H1 (cell line): ENCODE measurements at regions not wholly inside any gene's neighbourhood (a gene's known extent, or its start where the extent isn't known, plus 50 kb on each side); places are given as distances from the start of the nearest gene placed in this dataset.

Source experiments
- CTCF ChIA-PET: fragments of 300-600 bp; sonication (Branson Sonifier 250); formaldehyde crosslinking; loops from one replicate; lab custom pipeline; 2021; ENCODE audit not compliant: partially characterized antibody; lab: Charles Lee
- POLR2A ChIA-PET: fragments of 300-600 bp; sonication (Branson Sonifier 250); formaldehyde crosslinking; loops from one replicate; lab custom pipeline; 2021; ENCODE audit warnings: inconsistent platforms; ENCODE audit not compliant: partially characterized antibody; lab: Charles Lee
- DNase-seq, 2 experiments: peaks; one replicate each; pipeline versions ENCODE4 v3.0.0 to v3.0.0-alpha.2; 2010 to 2022; ENCODE audit warnings: low spot score in 2 of 2, low read depth in 1 of 2, mixed read lengths in 1 of 2
- FAIRE-seq: peaks from 2 replicates; lab custom pipeline; 2011; peaks lifted over from hg19 to GRCh38; lab: Jason Lieb, UNC
- H2AFZ ChIP-seq: 2 replicates; pipeline ENCODE4 v1.8.1; 2012; ENCODE audit warnings: low read length, inconsistent platforms
- H2AK5ac ChIP-seq: 2 replicates; pipeline ENCODE4 v1.6.1; 2013; ENCODE audit warnings: low read depth, low read length
- H2BK120ac ChIP-seq: replicated peaks from 2 replicates; pipeline ENCODE3; 2013; ENCODE audit warnings: low read depth, low read length, inconsistent platforms
- H2BK12ac ChIP-seq: 2 replicates; pipeline ENCODE4 v1.6.1; 2013; ENCODE audit warnings: low read depth, low read length
- H2BK15ac ChIP-seq: 2 replicates; pipeline ENCODE4 v1.6.1; 2013; ENCODE audit warnings: low read length
- H2BK20ac ChIP-seq: 2 replicates; pipeline ENCODE4 v1.6.1; 2013; ENCODE audit warnings: low read length
- H2BK5ac ChIP-seq: 2 replicates; pipeline ENCODE4 v1.6.1; 2013; ENCODE audit warnings: low read depth, low read length
- H3K14ac ChIP-seq: 2 replicates; pipeline ENCODE4 v1.6.1; 2013; ENCODE audit warnings: inconsistent platforms; ENCODE audit not compliant: insufficient read length
- H3K18ac ChIP-seq: 2 replicates; pipeline ENCODE4 v1.6.1; 2013; ENCODE audit warnings: low read length; ENCODE audit errors: extremely low read depth
- H3K23ac ChIP-seq: 2 replicates; pipeline ENCODE4 v1.6.1; 2013; ENCODE audit warnings: inconsistent platforms; ENCODE audit not compliant: insufficient read length
- H3K23me2 ChIP-seq: 2 replicates; pipeline ENCODE4 v1.6.1; 2013; ENCODE audit warnings: low read depth, low read length
- H3K27ac ChIP-seq: 2 replicates; pipeline ENCODE4 v1.6.1; 2011; ENCODE audit warnings: low read depth, low read length, inconsistent platforms
- H3K27me3 ChIP-seq, 4 experiments: replicated peaks in 1 of 4; 1 replicate in 1 of 4; 2 replicates in 3 of 4; pipeline versions ENCODE4 v1.6.1 to v1.8.1; 2011 to 2013; ENCODE audit warnings: low read length in 3 of 4, mild to moderate bottlenecking in 3 of 4, inconsistent platforms in 2 of 4, mixed read lengths in 2 of 4, moderate library complexity in 1 of 4; ENCODE audit not compliant: control insufficient read depth in 3 of 4, insufficient read depth in 3 of 4; ENCODE audit errors: extremely low read depth in 1 of 4
- H3K36me3 ChIP-seq, 4 experiments: 2 replicates each; pipeline versions ENCODE4 v1.6.1 to v1.8.1; 2011 to 2013; ENCODE audit warnings: mild to moderate bottlenecking in 4 of 4, low read length in 3 of 4, moderate library complexity in 2 of 4, control low read depth in 1 of 4, inconsistent platforms in 1 of 4; ENCODE audit not compliant: insufficient read depth in 4 of 4, control insufficient read depth in 2 of 4
- H3K4ac ChIP-seq: replicated peaks from 2 replicates; pipeline ENCODE3; 2013; ENCODE audit warnings: low read length, low read depth, mixed read lengths, inconsistent platforms; ENCODE audit not compliant: insufficient read length
- H3K4me1 ChIP-seq, 4 experiments: replicated peaks in 1 of 4; 1 replicate in 1 of 4; 2 replicates in 3 of 4; pipeline versions ENCODE4 v1.6.1 to v1.8.1; 2011 to 2013; ENCODE audit warnings: low read length in 3 of 4, inconsistent platforms in 2 of 4, mixed read lengths in 1 of 4; ENCODE audit not compliant: insufficient read depth in 4 of 4, control insufficient read depth in 3 of 4
- H3K4me2 ChIP-seq, 2 experiments: 2 replicates each; pipeline versions ENCODE4 v1.6.1 to v1.8.1; 2011 to 2013; ENCODE audit warnings: low read depth in 2 of 2, low read length in 2 of 2, control low read depth in 1 of 2, inconsistent platforms in 1 of 2, mild to moderate bottlenecking in 1 of 2; ENCODE audit not compliant: insufficient read depth in 1 of 2
- H3K4me3 ChIP-seq, 4 experiments: fragments of 200-600, 300-600 bp in 1 of 4; sonication (generic), shearing (Covaris generic), sonication (Bioruptor Twin) in 1 of 4; 2 replicates each; pipeline versions ENCODE4 v1.5.1 to v1.8.1; 2011 to 2016; ENCODE audit warnings: low read length in 4 of 4, low read depth in 3 of 4, control low read depth in 2 of 4, inconsistent platforms in 2 of 4, mild to moderate bottlenecking in 2 of 4, mixed read lengths in 1 of 4, moderate library complexity in 1 of 4; ENCODE audit not compliant: insufficient read depth in 2 of 4; ENCODE audit errors: extremely low read depth in 1 of 4
- H3K56ac ChIP-seq: replicated peaks from 2 replicates; pipeline ENCODE3; 2013; ENCODE audit warnings: low read depth, mild to moderate bottlenecking, mixed read lengths, low read length, inconsistent platforms; ENCODE audit not compliant: insufficient read length
- H3K79me1 ChIP-seq: 2 replicates; pipeline ENCODE4 v1.6.1; 2013; ENCODE audit warnings: low read depth, low read length, control low read depth
- H3K79me2 ChIP-seq, 2 experiments: 2 replicates each; pipeline versions ENCODE4 v1.6.1 to v1.8.1; 2012 to 2013; ENCODE audit warnings: low read length in 2 of 2, mild to moderate bottlenecking in 2 of 2, inconsistent platforms in 1 of 2; ENCODE audit not compliant: insufficient read depth in 2 of 2, control insufficient read depth in 1 of 2
- H3K9ac ChIP-seq, 4 experiments: replicated peaks in 1 of 4; 1 replicate in 1 of 4; 2 replicates in 3 of 4; pipeline versions ENCODE4 v1.6.1 to v1.8.1; 2011 to 2013; ENCODE audit warnings: low read depth in 3 of 4, low read length in 3 of 4, control low read depth in 2 of 4, mild to moderate bottlenecking in 2 of 4, moderate library complexity in 2 of 4, inconsistent platforms in 1 of 4; ENCODE audit errors: extremely low read depth in 1 of 4
- H3K9me3 ChIP-seq, 2 experiments: 2 replicates each; pipeline versions ENCODE4 v1.6.1 to v1.8.1; 2012 to 2013; ENCODE audit warnings: mild to moderate bottlenecking in 2 of 2, moderate library complexity in 2 of 2, control low read depth in 1 of 2, inconsistent platforms in 1 of 2, low read depth in 1 of 2, low read length in 1 of 2, mixed read lengths in 1 of 2; ENCODE audit not compliant: insufficient read depth in 2 of 2
- H4K20me1 ChIP-seq, 2 experiments: replicated peaks in 1 of 2; 2 replicates each; pipeline versions ENCODE3 to v1.8.1; 2011 to 2013; ENCODE audit warnings: inconsistent platforms in 2 of 2, low read length in 2 of 2, mild to moderate bottlenecking in 1 of 2; ENCODE audit not compliant: insufficient read depth in 2 of 2, control insufficient read depth in 1 of 2
- H4K5ac ChIP-seq: 2 replicates; pipeline ENCODE4 v1.6.1; 2013; ENCODE audit warnings: low read length, low read depth, mixed read lengths, inconsistent platforms; ENCODE audit not compliant: insufficient read length
- H4K8ac ChIP-seq: 2 replicates; pipeline ENCODE4 v1.8.0; 2013; ENCODE audit warnings: mild to moderate bottlenecking, moderate library complexity, low read length, inconsistent platforms; ENCODE audit not compliant: insufficient read depth; ENCODE audit errors: extremely low read depth
- H4K91ac ChIP-seq: replicated peaks from 2 replicates; pipeline ENCODE3; 2013; ENCODE audit warnings: low read length, mixed read lengths, inconsistent platforms; ENCODE audit not compliant: insufficient read length
- BACH1 ChIP-seq: IDR thresholded peaks from 2 replicates; pipeline ENCODE4 v1.6.1; 2012; ENCODE audit warnings: low read length, improper control_type of control experiment
- CHD2 ChIP-seq: IDR thresholded peaks from 2 replicates; pipeline ENCODE4 v1.6.1; 2012; ENCODE audit warnings: low read length, improper control_type of control experiment
- GABPA ChIP-seq: IDR thresholded peaks from 2 replicates; pipeline ENCODE4 v1.6.1; 2011; ENCODE audit warnings: mild to moderate bottlenecking, low read length, moderate library complexity, borderline replicate concordance; ENCODE audit not compliant: insufficient read depth
- KDM1A ChIP-seq: fragments of 200-600, 300-600 bp; sonication (generic); IDR thresholded peaks from 2 replicates; pipeline ENCODE4 v1.7.1; 2016; ENCODE audit warnings: mild to moderate bottlenecking, low read length, borderline replicate concordance
- RAD21 ChIP-seq, 2 experiments: IDR thresholded peaks in 1 of 2; conservative IDR thresholded peaks in 1 of 2; 2 replicates each; pipeline ENCODE4 v1.6.1; 2011; ENCODE audit warnings: low read depth in 2 of 2, low read length in 2 of 2, improper control_type of control experiment in 1 of 2, inconsistent platforms in 1 of 2, mild to moderate bottlenecking in 1 of 2, moderate library complexity in 1 of 2
- WGBS, 2 experiments: shearing (Covaris generic) in 1 of 2; methylation state at CpG; one replicate each; pipeline versions ENCODE4 v1.1.6 to v1.1.7; 2013 to 2015; ENCODE audit warnings: low lambda C conversion rate in 2 of 2, mixed read lengths in 2 of 2, inconsistent platforms in 1 of 2, low coverage in 1 of 2, missing lambda C conversion rate in 1 of 2; ENCODE audit not compliant: insufficient replicate concordance in 2 of 2, insufficient coverage in 1 of 2, insufficient read length in 1 of 2; ENCODE audit errors: extremely low coverage in 1 of 2, missing lambda C conversion rate in 1 of 2; 5-methylcytosine and 5-hydroxymethylcytosine counted together
- TF ChIP-seq, protein P1 (sequence below), 3 experiments: IDR thresholded peaks; 1 replicate in 2 of 3; 2 replicates in 1 of 3; pipeline versions ENCODE4 v1.5.1 to v1.6.1; 2011; ENCODE audit warnings: low read length in 3 of 3, mild to moderate bottlenecking in 3 of 3, inconsistent platforms in 2 of 3, low read depth in 1 of 3, moderate library complexity in 1 of 3; ENCODE audit not compliant: insufficient read depth in 1 of 3; ENCODE audit errors: control extremely low read depth in 1 of 3

DNA sequence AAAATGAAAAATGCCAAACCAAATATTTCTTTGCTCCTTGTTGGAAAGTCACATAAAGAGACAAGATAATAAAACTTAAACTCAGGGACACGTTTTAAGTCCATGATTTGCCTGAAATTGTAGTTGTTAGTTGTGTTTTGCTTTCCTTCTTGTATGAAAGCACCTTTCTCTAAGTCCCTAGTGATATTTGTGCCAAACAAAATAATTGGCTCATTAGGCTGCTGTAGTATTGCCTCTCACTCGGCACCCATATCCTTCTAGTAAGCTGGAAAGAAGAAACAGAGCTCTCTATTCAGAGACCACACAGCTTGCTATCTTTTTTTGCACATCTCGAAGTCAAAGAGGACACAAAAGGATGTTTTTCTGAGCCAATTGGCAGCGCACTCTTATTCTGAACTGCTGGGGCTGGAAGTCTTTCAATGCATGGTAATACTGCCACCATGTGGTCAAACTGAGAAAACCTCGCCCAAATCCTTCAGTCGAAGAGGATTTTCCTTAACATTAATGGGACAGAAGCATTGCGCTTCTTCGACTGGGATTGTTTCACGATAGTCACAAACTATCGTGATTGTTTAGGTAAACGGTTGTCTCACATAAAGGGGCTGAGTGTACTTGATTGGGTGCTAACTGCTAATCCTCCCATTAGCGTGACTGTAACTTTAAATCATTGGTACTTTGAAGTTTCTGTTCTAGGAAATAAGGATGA, 571.9 kb upstream of the LCORL start:
- H3K18ac ChIP-seq, result no peak overlapping the region
- ChIA-PET CTCF (interaction anchor here (0.7 to 1.3 kb wide), 7 partner anchors 10 to 974 kb away, joined by 3 to 6 read pairs (median 3); no protein-coding TSS in a partner anchor), POLR2A (interaction anchor here (0.6 kb wide), 1 partner anchor 573 kb away, joined by 3 read pairs; no protein-coding TSS in a partner anchor)
- H2AFZ ChIP-seq, result peak overlapping the region; percentile 100
- no peaks in the 10 kb centered on the region for H4K20me1 ChIP-seq
- no peak overlapping the region for H2BK20ac ChIP-seq
- H3K56ac ChIP-seq, result no peak overlapping the region
- no peak overlapping the region for H4K5ac ChIP-seq
- H4K91ac ChIP-seq, result no peak overlapping the region
- H2BK120ac ChIP-seq, result no peak overlapping the region
- no peak overlapping the region for H2AK5ac ChIP-seq
- no peak overlapping the region for H3K23ac ChIP-seq
- H3K14ac ChIP-seq, result no peak overlapping the region
- no peaks in the 10 kb centered on the region for H3K79me2 ChIP-seq
- no peaks in the 10 kb centered on the region for H3K36me3 ChIP-seq
- H2BK15ac ChIP-seq, result no peak overlapping the region
- H4K8ac ChIP-seq, result no peak overlapping the region
- WGBS, 2 experiments, result 25% methylated on average over 12 of the region's 12 CpGs; no CpG with 5 or more reads in 1 of the 2 experiments
- FAIRE-seq (peak; percentile 99), DNase-seq (peak; percentile 47 to 56)
- H3K9me3 ChIP-seq, result peaks cover 0 to 4% of the 10 kb centered on the region in 2 experiments; a peak in 1 of 4 replicates
- peak overlapping the region in 1 of 2 experiments; percentile 47; a peak in 1 of 4 replicates for H3K4me2 ChIP-seq
- no peaks in the 10 kb centered on the region for H3K79me1 ChIP-seq
- H3K4me1 ChIP-seq, result 0 out of 7 replicates have a peak, but pooled peaks cover 0 to 2% (median 0%) of the 10 kb centered on the region in 4 experiments
- H3K27me3 ChIP-seq, result no peaks in the 10 kb centered on the region
- no peak overlapping the region for H3K9ac ChIP-seq
- no peak overlapping the region for H3K27ac ChIP-seq
- H3K23me2 ChIP-seq, result no peaks in the 10 kb centered on the region; the same call in 1 of the 2 replicates
- H3K4me3 ChIP-seq, result no peak overlapping the region
- TF ChIP-seq CHD2 (0 out of 2 replicates have a peak, but pooled peaks have one; percentile 17), RAD21 (IDR thresholded peaks at IDR 0.05 in 1 of 2, conservative IDR thresholded peaks at IDR 0.05 in 1 of 2; ENCODE audit: low read depth in 2 of 2, low read length in 2 of 2) (peak; percentile 94 to 96), GABPA (no peak), BACH1 (peak; percentile 77), KDM1A (no peak)
- TF ChIP-seq, protein P1, sequence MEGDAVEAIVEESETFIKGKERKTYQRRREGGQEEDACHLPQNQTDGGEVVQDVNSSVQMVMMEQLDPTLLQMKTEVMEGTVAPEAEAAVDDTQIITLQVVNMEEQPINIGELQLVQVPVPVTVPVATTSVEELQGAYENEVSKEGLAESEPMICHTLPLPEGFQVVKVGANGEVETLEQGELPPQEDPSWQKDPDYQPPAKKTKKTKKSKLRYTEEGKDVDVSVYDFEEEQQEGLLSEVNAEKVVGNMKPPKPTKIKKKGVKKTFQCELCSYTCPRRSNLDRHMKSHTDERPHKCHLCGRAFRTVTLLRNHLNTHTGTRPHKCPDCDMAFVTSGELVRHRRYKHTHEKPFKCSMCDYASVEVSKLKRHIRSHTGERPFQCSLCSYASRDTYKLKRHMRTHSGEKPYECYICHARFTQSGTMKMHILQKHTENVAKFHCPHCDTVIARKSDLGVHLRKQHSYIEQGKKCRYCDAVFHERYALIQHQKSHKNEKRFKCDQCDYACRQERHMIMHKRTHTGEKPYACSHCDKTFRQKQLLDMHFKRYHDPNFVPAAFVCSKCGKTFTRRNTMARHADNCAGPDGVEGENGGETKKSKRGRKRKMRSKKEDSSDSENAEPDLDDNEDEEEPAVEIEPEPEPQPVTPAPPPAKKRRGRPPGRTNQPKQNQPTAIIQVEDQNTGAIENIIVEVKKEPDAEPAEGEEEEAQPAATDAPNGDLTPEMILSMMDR (IDR thresholded peaks at IDR 0.05; ENCODE audit: control extremely low read depth in 1 of 3, insufficient read depth in 1 of 3, low read depth in 1 of 3, low read length in 3 of 3), result peak; percentile 9 to 77 (median 74)
- no peak overlapping the region; the same call in 1 of the 2 replicates for H2BK12ac ChIP-seq
- H3K4ac ChIP-seq, result no peak overlapping the region
- H2BK5ac ChIP-seq, result no peak overlapping the region
